Lower leg skin (tissue), 3 donors: ENCODE measurements at regions not wholly inside any gene's neighbourhood (a gene's known extent, or its start where the extent isn't known, plus 50 kb on each side); places are given as distances from the start of the nearest gene placed in this dataset.

Source experiments
- CTCF ChIP-seq, 3 donors: fragments of 450-650 bp; IDR thresholded peaks; one replicate each; pipeline ENCODE4 v1.5.1; 2016; ENCODE audit warnings: antibody characterized with exemption in 3 of 3, mild to moderate bottlenecking in 3 of 3, moderate library complexity in 2 of 3
- POLR2A ChIP-seq, 2 donors: fragments of 450-650 bp; IDR thresholded peaks; one replicate each; pipeline ENCODE4 v1.6.1; 2016 to 2017; ENCODE audit warnings: antibody characterized with exemption in 2 of 2, mild to moderate bottlenecking in 1 of 2, moderate library complexity in 1 of 2

GRCh38 chr4:72786401-72786990, 217.5 kb upstream of the ADAMTS3 start:
- TF ChIP-seq CTCF (IDR thresholded peaks at IDR 0.05) (no peak), POLR2A (IDR thresholded peaks at IDR 0.05) (no peak)
